Loucy (cell line): ENCODE measurements at regions not wholly inside any gene's neighbourhood (a gene's known extent, or its start where the extent isn't known, plus 50 kb on each side); places are given as distances from the start of the nearest gene placed in this dataset.

Experiments used
- H2AFZ ChIP-seq: fragments of 200-600 bp; sonication (generic); 2 replicates; pipeline ENCODE4 v1.6.0; 2016; ENCODE audit warnings: antibody characterized with exemption, mild to moderate bottlenecking, low read length, moderate library complexity
- H3F3A ChIP-seq: fragments of 200-600 bp; 2 replicates; pipeline ENCODE4 v1.6.0; 2016; ENCODE audit warnings: antibody characterized with exemption, low read depth, mild to moderate bottlenecking
- H3K27me3 ChIP-seq: fragments of 200-600 bp; sonication (generic); 2 replicates; pipeline ENCODE4 v1.6.1; 2014; ENCODE audit warnings: low read length, mild to moderate bottlenecking; ENCODE audit not compliant: insufficient read depth, poor library complexity, severe bottlenecking
- H3K36me3 ChIP-seq: fragments of 200-600 bp; sonication (generic); 2 replicates; pipeline ENCODE4 v1.6.1; 2016; ENCODE audit warnings: low read length; ENCODE audit not compliant: insufficient read depth
- H3K4me1 ChIP-seq: fragments of 200-600 bp; sonication (generic); 2 replicates; pipeline ENCODE4 v1.5.1; 2014; ENCODE audit warnings: low read length, mild to moderate bottlenecking; ENCODE audit not compliant: insufficient read depth, poor library complexity, severe bottlenecking
- H3K4me2 ChIP-seq: fragments of 200-600 bp; sonication (generic); 2 replicates; pipeline ENCODE4 v1.6.0; 2014; ENCODE audit warnings: antibody characterized with exemption, low read length, low read depth, mild to moderate bottlenecking; ENCODE audit not compliant: poor library complexity, severe bottlenecking
- H3K4me3 ChIP-seq: fragments of 200-600 bp; sonication (generic); 2 replicates; pipeline ENCODE4 v1.5.1; 2014; ENCODE audit warnings: low read length, mild to moderate bottlenecking, mixed read lengths; ENCODE audit not compliant: poor library complexity, severe bottlenecking
- H3K79me2 ChIP-seq: fragments of 200-600 bp; sonication (generic); 2 replicates; pipeline ENCODE4 v1.6.1; 2014; ENCODE audit warnings: low read length; ENCODE audit not compliant: insufficient read depth
- H3K9ac ChIP-seq: fragments of 200-600 bp; sonication (generic); 2 replicates; pipeline ENCODE4 v1.6.0; 2014; ENCODE audit warnings: mild to moderate bottlenecking, low read depth, low read length, moderate library complexity; ENCODE audit not compliant: poor library complexity, severe bottlenecking
- H3K9me2 ChIP-seq: fragments of 200-600 bp; sonication (generic); replicated peaks from 2 replicates; pipeline ENCODE4 v1.6.1; 2016; ENCODE audit warnings: low read depth, low read length, mixed read lengths
- H3K9me3 ChIP-seq: fragments of 200-600 bp; sonication (generic); 2 replicates; pipeline ENCODE4 v1.6.1; 2014; ENCODE audit warnings: mild to moderate bottlenecking, antibody characterized with exemption, low read length, low read depth; ENCODE audit not compliant: insufficient read depth
- H4K20me1 ChIP-seq: fragments of 200-600 bp; sonication (generic); 2 replicates; pipeline ENCODE4 v1.6.0; 2014; ENCODE audit warnings: antibody characterized with exemption, low read length, mild to moderate bottlenecking; ENCODE audit not compliant: insufficient read depth, poor library complexity, severe bottlenecking
- EZH2phosphoT487 ChIP-seq: fragments of 200-600 bp; IDR thresholded peaks from 2 replicates; pipeline ENCODE4 v1.6.1; 2018; ENCODE audit warnings: antibody characterized with exemption, mild to moderate bottlenecking, moderate library complexity, borderline replicate concordance
- TF ChIP-seq, protein P1 (sequence below): fragments of 200-600 bp; sonication (generic); conservative IDR thresholded peaks from 2 replicates; pipeline ENCODE4 v1.5.1; 2014; ENCODE audit warnings: mild to moderate bottlenecking, antibody characterized with exemption, low read length

GRCh38 chr14:29078810-29079522, 312.4 kb downstream of the FOXG1 start:
- Histone ChIP-seq H3K36me3 (no peaks in the 10 kb centered on the region), H3K9ac (no peak overlapping the region), H3K9me3 (no peaks in the 10 kb centered on the region), H3F3A (no peaks in the 10 kb centered on the region), H2AFZ (no peak overlapping the region), H3K4me3 (no peak overlapping the region), H3K79me2 (no peaks in the 10 kb centered on the region), H4K20me1 (no peaks in the 10 kb centered on the region), H3K4me1 (no peaks in the 10 kb centered on the region), H3K27me3 (no peaks in the 10 kb centered on the region), H3K4me2 (no peak overlapping the region), H3K9me2 (no peaks in the 10 kb centered on the region)
- TF ChIP-seq EZH2phosphoT487, result no peak
- TF ChIP-seq, protein P1, sequence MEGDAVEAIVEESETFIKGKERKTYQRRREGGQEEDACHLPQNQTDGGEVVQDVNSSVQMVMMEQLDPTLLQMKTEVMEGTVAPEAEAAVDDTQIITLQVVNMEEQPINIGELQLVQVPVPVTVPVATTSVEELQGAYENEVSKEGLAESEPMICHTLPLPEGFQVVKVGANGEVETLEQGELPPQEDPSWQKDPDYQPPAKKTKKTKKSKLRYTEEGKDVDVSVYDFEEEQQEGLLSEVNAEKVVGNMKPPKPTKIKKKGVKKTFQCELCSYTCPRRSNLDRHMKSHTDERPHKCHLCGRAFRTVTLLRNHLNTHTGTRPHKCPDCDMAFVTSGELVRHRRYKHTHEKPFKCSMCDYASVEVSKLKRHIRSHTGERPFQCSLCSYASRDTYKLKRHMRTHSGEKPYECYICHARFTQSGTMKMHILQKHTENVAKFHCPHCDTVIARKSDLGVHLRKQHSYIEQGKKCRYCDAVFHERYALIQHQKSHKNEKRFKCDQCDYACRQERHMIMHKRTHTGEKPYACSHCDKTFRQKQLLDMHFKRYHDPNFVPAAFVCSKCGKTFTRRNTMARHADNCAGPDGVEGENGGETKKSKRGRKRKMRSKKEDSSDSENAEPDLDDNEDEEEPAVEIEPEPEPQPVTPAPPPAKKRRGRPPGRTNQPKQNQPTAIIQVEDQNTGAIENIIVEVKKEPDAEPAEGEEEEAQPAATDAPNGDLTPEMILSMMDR, result no peak

DNA sequence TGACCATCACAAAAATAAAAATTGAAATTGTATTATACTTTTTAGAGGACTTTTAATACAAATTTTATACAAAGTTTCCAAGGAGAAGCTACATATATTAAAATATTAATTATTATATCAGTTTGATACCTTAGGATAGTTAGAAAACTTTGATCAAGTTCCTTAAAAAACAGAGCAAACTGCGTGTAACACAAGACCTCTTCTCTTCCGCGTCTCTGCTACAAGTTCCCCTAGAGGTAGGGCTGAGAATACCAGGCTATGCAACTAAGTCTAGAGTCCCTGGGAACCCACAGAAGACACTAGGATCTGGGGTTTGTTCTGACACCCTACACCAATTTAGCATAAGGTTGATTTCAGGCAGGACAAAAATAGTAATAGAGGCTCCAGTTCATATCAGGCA, 319.0 kb downstream of the FOXG1 start:
- Histone ChIP-seq H3K9me2 (0 out of 2 replicates have a peak, but pooled peaks cover 5% of the 10 kb centered on the region), H2AFZ (no peak overlapping the region), H3K4me2 (no peak overlapping the region), H3K9ac (no peak overlapping the region), H3K4me3 (no peak overlapping the region), H3K9me3 (no peaks in the 10 kb centered on the region), H3K36me3 (no peaks in the 10 kb centered on the region), H4K20me1 (no peaks in the 10 kb centered on the region), H3F3A (no peaks in the 10 kb centered on the region), H3K27me3 (no peaks in the 10 kb centered on the region), H3K79me2 (no peaks in the 10 kb centered on the region), H3K4me1 (no peaks in the 10 kb centered on the region)
- TF ChIP-seq, protein P1, result no peak
- TF ChIP-seq EZH2phosphoT487, result no peak

- Histone ChIP-seq H2AFZ (no peak overlapping the region), H3K79me2 (no peaks in the 10 kb centered on the region), H3K4me2 (no peak overlapping the region), H3K4me1 (no peaks in the 10 kb centered on the region), H3K36me3 (no peaks in the 10 kb centered on the region), H3F3A (no peaks in the 10 kb centered on the region), H3K4me3 (no peak overlapping the region), H3K9me3 (no peaks in the 10 kb centered on the region), H3K9me2 (0 out of 2 replicates have a peak, but pooled peaks cover 5% of the 10 kb centered on the region), H4K20me1 (no peaks in the 10 kb centered on the region), H3K27me3 (no peaks in the 10 kb centered on the region), H3K9ac (no peak overlapping the region)
- TF ChIP-seq EZH2phosphoT487, result no peak
- TF ChIP-seq, protein P1, result no peak
Observed at GRCh38 chr14:29089849-29090248, 323.3 kb downstream of the FOXG1 start.
